ENCODE measurements at regions not wholly inside any gene's neighbourhood (a gene's known extent, or its start where the extent isn't known, plus 50 kb on each side); places are given as distances from the start of the nearest gene placed in this dataset.

DNA sequence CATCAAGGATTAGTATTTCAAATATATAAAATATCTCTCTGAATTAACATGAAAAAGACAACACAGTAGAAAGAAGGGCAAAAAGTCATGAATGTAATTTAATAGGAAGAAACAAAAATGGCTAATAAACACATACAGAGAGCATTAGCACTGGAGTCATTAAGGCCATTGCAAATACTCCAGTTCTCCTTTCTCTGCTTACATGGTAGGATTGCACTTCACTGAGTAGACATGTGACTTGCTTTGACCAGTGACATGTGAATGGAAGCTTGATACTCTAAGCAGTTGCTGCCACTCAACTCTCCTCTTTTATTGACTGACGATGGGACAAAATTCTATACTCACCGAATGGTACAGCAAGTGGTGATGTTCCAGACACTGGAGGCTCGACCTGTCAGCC is 153.9 kb upstream of the LGALSL start:
- intact Hi-C loops (cut with micrococcal nuclease) = no loop called here
- DNase-seq (no peak), ATAC-seq (no peak)

DNA sequence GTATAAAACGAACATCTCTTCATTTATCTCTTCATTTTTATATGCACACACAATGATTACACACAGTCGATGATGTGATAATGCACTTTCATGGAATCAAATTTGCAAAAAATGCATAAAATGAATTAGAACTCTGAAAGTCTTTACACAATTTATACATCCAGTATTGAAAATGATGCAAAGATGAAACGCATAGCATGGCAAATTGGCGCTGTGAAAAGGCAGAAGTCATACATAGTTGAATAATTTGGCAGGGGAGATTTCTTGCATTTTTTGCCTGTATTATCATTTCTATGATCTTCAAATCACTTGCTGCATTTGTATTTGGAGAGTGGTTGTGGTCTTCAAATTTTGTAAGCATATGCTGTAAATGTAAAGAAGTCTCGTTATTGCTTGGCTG is 150.7 kb upstream of the LGALSL start:
- DNase-seq = no peak
- ATAC-seq = no peak
- intact Hi-C loops (cut with micrococcal nuclease) = no loop called here

DNA sequence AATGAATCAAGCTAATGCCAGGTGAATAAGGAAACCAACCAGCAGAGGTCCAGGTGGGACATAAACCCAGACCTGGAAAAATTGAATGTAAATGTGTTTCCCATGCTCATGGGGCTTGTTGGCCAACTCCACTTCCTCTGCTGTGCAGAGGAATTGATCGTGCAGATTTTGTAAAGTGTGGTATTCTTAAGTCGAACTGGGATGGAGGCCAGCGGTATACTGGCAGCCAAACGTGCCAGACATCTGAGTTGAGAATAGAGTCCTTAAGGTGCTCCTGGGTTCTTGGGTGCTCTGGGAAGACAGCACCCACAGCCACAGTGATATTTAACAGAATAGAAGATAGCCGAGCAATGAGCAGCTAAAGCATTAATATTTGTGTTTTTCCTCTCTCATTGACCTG is 146.5 kb upstream of the LGALSL start:
- intact Hi-C loops (cut with micrococcal nuclease) = no loop called here
- DNase-seq (no peak), ATAC-seq (no peak)

DNA sequence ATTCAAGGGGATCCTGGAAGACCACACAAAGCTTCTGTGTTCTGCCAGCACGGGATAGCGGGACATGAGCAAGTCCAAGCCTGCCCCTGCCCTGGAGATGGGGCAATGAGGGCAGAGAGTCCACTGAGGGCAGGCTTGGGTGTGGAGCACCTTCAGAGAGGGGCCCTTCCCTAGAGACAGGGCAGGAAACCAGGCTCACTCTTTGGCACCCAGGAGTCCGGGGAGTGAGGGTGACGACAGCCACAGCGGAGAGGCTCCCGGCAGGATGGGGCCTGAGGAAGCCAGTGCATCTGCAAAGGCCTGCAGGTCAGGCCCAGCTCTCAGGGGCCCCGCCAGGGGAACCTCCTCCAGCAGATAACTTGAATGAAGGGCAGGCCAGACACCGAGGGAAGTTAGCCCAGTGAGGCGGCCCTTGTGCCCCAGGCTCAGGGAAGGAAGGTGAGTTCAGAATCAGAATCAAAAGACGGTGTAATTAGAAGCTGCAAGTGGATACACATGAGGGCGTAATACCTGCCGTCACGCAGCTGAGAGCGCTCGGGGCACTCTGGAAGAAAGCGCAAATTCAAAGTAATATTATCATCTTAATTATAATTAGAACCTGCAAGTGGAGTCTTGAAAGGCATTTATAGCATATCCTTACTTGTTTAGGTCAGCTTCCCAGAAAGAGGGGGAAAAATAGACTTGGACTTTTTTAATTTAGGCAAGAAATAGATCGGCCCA is 142.6 kb upstream of the LGALSL start:
- intact Hi-C loops (cut with micrococcal nuclease) = no loop called here
- DNase-seq (no peak), ATAC-seq (no peak)

DNA sequence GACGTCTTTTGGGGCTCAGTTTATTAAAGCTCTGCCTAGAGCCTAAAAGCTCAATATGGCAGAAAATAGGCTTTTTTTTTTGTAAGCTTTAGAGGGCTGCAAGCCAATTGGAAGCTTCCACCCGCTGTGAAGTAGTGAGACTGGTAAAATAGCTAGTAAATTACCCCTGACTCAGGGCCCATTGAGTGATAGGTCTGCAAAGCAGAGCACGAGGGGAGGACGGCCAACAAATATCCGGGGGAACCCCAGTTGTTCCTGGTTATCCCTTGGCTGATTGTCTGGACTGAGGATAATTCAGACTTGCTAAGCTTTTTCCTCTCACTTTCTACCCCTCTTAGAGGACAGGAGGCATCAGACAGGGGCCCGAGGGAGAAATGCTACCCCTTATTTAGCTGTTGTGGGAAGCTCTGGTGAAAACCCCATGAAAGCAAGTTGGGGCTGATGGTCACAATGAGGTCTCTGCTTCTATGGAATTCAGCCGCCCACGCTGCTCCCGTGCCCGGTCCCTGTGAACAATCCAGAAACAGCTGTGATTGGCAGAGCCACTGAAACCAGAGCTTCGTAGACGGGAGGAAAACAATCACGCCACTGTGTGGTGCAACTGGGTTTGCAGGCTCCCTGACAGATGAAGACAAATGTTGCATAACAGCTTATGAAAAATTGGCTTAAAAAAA is 141.9 kb upstream of the LGALSL start:
- peak; percentile 96 for ATAC-seq
- intact Hi-C loops (cut with micrococcal nuclease) = no loop called here
- DNase-seq = peak; percentile 80

DNA sequence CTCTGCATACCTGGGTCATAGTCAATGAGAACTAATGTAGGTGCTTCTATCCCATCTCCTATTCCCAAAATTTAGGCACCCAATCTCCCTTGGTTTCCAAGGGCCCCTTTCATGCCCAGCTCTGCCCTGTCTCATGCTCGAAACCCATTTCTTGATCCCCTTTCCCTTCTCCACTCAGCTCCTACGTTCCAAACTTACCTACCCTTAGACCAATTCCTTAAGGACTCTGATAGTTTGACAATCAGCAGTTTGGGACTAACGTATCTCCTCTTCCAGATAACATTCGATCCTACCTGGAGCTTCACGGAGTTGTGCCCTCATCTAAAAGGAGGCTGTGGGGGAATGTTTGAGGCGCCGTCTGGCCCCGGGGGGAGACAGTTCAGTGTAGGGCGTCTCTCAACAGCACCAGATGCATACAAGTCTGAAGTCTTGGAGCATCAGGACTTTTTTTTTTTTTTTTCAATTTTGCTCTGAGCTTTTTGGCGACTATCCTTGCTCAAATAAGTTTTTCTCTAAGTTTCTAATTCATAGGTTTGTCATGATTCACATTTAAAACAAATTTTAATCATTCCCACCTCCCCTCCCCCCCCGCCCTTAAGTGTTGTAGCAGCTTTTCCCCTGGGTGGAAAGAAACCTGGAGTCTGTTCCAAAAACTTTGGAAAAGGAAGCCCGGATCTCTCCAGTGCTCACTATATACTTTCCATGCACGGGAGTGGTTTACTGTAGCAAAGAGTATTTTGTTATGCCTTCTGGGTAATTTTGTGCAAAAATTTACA is 141.2 kb upstream of the LGALSL start:
- peak; percentile 32 for ATAC-seq
- intact Hi-C loops (cut with micrococcal nuclease) = no loop called here
- no peak for DNase-seq

DNA sequence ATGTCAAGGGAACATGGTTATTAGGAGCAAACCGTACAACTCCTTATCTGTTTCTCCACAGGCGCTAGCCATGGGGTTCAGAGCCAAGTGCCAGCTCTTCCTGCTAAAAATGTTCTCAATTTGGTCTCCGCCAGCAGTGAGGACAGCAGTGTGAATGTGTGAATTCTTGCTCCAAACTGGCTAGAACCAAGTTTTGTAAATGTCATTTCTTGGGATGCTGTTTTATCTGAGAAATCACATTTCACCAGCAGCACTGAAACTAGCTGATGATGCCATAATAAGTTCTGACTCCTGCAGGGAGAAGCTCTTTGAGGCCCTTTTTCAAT is 140.6 kb upstream of the LGALSL start:
- DNase-seq (no peak), ATAC-seq (peak; percentile 53)
- intact Hi-C loops (cut with micrococcal nuclease) = no loop called here

DNA sequence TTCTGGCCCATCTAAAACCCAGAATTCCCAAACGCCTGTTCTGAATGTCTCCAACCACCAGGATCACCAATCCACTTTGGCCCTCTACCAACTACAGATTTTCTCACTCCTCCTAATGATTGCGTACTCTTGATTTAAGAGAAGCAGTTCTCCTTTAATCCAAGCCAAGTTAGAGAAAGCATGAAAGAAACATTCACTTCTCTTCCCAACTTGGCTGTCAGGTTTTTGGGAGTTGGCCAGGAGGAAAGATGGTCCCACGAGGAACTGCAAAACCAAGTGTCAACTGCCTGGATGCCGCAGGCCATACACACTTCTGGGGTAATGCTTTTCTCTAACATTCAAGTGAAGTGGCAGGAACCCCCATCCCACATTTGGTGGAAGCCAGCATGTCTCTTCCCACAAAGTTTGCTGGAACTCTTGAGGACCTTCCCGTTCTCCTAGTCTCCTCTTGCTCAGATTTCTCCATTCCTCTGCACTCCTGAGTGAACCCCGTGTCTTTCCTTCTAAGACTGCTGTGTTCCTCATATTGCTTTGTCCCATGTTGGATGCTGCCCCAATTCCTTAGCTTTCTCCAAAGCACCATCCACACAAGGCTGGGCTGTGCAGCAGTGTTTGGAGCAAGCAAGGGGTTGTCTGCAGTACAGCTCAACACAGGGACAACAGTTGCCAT is 138.5 kb upstream of the LGALSL start:
- DNase-seq = no peak
- no peak for ATAC-seq
- intact Hi-C loops (cut with micrococcal nuclease) = no loop called here

DNA sequence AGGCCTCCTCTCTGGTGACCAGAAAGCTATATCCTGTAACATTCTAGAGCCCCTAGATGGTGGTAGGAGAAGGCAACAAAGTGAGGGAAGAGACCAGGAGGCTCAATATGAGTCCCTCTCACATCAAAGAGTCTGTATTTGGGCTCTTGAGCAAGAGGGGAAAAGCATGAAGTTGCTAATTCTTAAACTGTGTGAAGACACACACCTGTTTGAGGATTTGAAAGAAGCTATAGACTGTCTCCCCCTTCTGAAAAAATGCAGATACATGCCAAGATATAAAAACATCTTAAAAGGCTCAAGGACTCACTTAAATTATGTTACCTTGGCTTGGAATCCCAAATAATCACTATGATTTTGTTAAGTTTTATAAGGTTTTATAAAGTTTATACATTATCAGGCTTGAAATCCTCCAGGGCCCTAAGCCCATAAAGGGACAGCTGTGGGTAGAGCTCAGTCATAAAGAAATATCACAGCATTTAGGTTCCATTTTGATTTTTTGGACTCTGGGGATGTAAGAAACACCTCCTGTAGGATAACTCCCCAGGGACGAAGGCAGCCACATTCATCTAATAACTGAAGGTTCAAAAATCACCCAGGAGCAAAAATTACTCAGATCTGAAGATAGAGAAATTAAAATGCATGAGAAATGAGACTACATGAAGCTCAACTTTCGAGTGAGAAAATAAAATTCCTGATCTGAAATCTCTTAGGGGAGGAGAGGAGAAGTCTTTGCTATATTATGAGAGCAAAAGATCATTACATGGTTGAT is 136.1 kb upstream of the LGALSL start:
- ATAC-seq (no peak), DNase-seq (no peak)
- intact Hi-C loops (cut with micrococcal nuclease) = no loop called here

DNA sequence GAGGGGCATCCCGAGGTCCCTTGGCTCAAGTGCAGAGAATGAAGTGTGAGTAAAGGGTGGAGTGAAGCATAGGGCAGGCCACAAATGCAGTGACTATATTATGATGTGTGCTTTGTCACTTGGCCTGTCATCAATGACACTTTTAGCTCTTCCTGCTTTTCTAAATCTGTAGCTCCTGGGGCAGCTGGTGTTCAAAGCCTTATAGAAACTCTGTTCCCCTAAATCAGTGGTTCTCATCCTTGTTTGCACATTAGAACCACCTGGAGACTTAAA is 135.6 kb upstream of the LGALSL start:
- no peak for DNase-seq
- intact Hi-C loops (cut with micrococcal nuclease) = no loop called here
- ATAC-seq = no peak

DNA sequence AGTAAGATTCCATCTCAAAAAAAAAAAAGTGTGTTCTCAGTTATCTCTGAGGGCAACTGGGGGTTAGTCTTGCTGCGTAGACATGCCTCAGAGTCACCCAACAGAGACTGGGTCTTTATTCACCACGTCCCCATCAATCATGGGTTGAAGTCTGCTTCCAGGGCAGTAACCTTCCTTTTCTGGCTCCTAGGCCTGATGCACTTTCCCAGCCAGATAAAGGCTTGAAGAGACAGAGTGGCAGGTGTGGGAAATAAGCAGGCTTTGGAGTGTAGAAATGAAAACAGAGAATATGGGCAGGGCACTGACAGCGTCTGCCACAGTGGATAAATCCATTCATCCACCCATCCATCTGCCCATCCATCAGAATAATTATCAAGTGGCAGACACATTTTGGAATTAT is 134.1 kb upstream of the LGALSL start:
- ATAC-seq (no peak), DNase-seq (no peak)
- intact Hi-C loops (cut with micrococcal nuclease) = no loop called here

DNA sequence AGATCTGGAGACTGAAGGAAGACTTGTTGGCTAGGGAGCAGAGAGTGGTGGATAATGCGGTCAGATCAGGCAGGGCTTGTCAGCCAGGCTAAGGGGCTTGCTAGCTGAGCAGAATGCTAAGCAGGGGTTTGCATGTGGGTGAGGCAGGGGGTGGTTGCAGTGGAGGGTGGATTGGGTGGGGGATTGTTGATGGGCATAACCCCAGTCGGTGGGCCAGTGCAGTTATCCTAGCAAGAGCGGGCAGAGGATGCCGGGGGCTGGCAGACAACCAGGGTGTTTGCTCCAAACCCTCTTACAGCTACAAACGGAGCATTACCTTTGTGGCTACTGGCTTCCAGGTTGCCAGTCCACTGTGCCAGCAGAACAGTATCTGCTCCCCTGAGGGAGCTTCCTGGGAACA is 131.5 kb upstream of the LGALSL start:
- intact Hi-C loops (cut with micrococcal nuclease) = no loop called here
- ATAC-seq = no peak
- no peak for DNase-seq

DNA sequence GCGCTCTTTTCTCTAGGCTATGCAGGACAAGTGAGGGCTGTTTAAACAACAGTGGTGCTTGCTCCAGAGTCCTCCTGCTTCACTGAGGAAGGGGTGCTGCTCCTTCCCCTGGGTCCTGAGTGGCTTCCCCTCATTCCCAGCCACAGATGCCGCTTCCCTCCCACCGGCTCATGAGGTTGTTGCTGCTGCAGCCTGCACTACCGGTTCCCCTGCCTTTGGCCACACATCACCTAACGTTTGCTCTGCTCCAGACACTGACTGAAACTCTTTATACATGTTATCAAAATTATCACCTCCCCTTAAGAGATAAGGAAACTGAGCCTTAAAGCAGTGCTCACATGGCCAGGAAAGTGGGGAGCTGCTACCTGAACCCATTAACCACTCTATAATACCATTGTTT is 130.8 kb upstream of the LGALSL start:
- intact Hi-C loops (cut with micrococcal nuclease) = no loop called here
- ATAC-seq (no peak), DNase-seq (no peak)

DNA sequence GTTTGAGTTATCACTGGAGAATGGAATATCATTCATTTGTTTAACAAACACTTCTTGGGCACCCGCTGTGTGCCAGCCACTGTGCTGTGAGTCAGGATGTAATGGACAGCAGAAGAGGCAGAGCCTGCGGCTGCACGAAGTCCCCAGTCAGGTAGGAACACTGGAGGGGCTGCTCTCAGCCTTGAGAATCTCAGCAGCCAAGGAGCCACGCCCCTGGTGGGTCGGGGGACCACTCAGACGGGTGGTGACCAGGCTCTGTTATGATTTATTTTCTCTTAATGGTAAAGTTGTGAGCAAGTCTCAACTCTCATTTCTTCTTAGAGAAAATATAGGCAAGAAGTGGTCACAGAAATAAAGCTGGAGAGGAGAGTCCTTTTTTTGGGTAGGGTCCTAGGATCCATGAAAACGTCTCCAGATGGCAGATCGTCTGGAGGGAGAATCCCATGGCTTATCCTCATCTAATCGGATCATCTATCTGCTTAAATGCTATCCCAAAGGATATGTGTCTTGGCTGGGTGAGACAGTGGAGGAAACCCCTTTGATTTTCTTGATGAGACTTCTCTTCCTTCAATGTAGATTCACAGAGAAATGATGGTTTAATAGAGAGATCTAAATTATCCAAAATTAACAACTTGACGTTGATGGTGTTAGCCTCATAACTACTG is 129.1 kb upstream of the LGALSL start:
- ATAC-seq (no peak), DNase-seq (no peak)
- intact Hi-C loops (cut with micrococcal nuclease) = loop anchor here (5.0 kb wide), 1 partner anchor 273 kb away; no protein-coding TSS in a partner anchor

DNA sequence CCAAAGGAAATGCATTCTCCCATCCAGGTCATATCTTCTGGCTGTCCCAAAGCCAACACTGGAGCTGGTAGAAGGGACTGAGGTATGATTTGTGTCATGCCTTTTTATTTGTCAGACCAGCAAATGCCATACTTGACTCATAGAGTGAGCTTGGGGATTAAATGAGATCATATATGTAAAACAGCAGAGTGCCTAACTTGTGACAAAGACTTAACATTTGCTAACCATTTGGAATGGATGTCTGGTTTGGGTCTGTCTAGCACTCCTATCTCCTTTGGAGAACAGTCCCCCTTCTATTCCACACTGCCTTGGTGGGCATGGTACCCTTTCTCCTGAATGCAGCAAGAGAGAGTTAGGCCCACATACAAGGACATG is 128.5 kb upstream of the LGALSL start:
- no peak for ATAC-seq
- intact Hi-C loops (cut with micrococcal nuclease) = loop anchor here (5.0 kb wide), 1 partner anchor 273 kb away; no protein-coding TSS in a partner anchor

DNA sequence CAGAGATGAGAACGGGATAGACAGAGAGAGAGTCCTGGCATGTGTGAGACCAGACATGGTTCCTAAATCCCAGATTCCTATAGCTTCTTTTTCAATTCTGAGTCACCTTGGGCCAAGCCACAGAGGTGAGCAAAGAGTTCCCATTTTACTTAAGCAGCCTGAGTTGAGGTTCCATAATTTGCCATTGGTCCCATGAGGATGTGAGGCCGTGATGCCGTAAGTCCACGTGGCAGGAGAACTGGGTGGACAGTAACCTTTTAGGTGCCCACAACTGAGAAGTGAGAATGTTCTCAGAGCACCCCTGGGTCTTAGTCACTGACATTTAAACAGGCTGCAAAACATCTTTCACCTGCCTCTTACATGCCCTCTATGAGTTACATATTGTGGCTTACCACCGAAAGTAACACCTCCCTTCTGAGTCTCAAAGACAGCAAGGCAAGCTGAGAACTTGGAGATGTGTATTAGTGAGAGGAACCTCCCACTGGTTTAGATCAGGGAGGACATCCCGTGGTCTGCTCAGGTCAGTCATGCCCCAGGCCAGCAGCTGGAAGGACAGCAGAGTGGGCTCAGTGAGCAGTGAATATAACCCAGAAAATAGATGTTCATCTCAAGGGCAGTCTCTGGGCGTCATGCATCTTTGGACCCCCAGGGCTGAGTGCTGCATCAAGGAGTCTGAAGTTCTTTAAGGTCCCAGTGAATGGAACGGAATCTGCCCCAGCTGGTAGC is 127.9 kb upstream of the LGALSL start:
- DNase-seq = no peak
- intact Hi-C loops (cut with micrococcal nuclease) = loop anchor here (5.0 kb wide), 1 partner anchor 274 kb away; no protein-coding TSS in a partner anchor
- ATAC-seq = no peak

More for the DNA sequence above, 128.5 kb upstream of the LGALSL start:
- DNase-seq = no peak

DNA sequence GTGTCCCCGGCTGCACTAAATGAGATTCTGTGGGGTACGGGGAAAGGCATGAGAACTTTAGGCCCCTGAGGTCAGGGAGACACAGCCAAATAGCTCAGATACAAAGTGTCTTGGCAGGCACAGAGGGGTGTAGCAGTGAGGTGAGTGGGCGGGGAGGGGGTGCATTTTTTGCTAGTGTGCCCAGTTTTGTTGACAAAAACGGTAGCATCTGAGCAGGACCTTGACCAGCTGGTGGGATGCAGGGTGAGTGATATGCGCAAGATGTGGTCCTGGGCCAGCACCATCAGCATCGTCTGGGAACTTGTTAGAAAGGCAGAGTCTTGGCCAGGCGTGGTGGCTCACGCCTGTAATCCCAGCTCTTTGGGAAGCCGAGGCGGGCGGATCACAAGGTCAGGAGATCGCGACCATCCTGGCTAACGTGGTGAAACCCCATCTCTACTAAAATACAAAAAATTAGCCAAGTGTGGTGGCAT is 127.3 kb upstream of the LGALSL start:
- DNase-seq (no peak), ATAC-seq (no peak)
- intact Hi-C loops (cut with micrococcal nuclease) = loop anchor here (5.0 kb wide), 1 partner anchor 274 kb away; no protein-coding TSS in a partner anchor

DNA sequence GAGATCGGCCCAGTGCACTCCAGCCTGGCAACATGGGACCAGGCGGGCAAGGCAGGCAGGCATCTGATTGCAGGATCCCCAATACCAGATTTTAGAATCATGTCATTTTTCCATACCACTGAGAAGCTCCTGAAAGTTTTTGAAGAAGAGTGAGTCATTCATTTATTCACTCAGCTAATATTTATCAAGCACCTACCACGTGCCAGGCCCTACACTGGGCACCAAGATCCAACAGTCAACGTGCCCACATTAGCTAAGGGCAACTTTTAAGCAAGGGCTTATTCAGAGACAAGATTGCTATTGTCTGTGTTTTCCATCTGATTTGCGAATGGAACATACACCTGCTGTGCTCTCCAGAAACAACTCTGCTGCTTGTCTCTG is 126.8 kb upstream of the LGALSL start:
- intact Hi-C loops (cut with micrococcal nuclease) = loop anchor here (5.0 kb wide), 1 partner anchor 275 kb away; no protein-coding TSS in a partner anchor
- DNase-seq (no peak), ATAC-seq (no peak)

Measured in left ventricle myocardium superior (tissue), 1 donor.